GM18870 (cell line): ENCODE measurements at regions not wholly inside any gene's neighbourhood (a gene's known extent, or its start where the extent isn't known, plus 50 kb on each side); places are given as distances from the start of the nearest gene placed in this dataset.

Experiments
- ATAC-seq: cut with Tn5 transposase; IDR thresholded peaks from one replicate; pipeline ENCODE4 v1.9.1; 2021; ENCODE audit warnings: moderate library complexity; ENCODE audit not compliant: unreplicated experiment

GRCh38 chr13:40318366-40318765 is 348.1 kb downstream of the FOXO1 start:
- ATAC-seq = no peak

DNA sequence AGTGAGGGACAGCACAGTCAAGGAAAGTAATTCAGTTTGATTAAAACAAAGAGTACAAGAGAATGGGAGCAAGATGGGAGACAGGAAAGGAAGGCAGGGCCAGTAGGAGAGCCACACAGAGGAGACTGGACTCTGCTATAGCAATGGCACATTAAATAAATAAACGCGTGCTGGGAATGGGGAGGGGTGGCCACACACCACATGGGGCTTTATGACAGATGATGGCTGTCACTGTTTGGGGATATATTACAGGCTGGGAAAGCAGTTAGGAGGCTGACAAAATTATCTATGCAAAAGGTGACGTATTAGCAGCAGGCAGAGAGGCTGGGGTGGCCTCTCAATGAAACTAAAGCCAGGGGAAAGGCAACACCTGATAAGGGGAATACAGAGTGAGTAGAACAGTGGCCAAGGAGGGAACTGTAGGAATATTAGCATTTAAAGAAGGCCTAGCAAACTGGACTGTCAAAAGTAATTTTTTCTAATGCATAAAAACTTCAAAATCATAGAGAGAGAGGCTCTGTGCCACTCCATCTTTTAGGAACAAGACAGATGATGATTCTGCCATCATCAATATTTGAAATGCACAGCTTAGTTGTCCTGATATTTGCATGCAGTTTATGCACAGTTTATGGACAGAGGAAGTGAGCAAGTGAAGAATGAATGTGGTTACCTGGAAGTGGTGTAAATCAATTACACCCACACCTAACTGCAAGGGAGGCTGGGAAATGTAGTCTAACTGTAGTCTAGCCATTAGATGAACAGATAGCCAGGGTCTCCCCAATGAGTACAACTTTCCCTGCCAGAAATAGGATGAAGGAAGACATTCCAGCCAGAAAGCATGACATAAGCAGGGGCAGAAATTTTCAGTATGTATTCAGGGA is 346.5 kb downstream of the FOXO1 start:
- ATAC-seq = no peak

- ATAC-seq = no peak
Measured at GRCh38 chr13:40328091-40328490, 338.4 kb downstream of the FOXO1 start.

DNA sequence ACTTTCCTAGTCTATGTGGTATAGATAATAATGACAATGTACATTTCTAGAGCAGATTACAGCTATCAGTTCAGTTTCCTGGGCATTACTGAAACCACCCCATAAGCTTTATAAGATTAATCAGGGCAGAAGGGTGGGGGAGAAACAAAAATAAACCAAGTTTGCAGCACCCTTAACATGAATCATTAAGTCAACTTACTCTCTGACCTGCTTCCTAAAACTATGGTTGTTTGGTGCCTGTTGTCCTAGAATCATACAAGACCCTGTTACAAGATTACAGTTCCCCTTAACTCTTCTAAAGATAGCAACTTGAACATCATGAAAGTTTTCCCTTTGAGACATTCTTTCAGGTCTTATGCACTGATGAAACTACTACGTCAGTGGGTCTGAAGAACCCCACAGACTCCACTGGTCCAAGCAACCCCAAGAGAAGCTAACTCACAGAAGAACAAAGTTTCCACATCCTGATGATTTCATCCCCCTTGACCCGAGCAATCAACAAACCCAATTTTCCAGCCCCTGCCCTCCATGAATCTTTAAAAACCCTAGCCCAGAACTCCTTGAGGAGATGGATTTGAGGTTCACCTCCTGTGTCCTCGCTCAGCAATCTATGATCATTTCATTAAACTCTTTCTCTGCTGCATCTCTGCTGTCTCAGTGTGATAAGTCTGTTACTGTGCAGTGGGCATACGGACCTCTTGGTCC is 336.5 kb downstream of the FOXO1 start:
- no peak for ATAC-seq

- no peak for ATAC-seq
Measured at GRCh38 chr13:40330950-40331349, 335.5 kb downstream of the FOXO1 start.

GRCh38 chr13:40331802-40332201 is 334.6 kb downstream of the FOXO1 start:
- ATAC-seq = no peak

GRCh38 chr13:40333226-40333625 is 333.2 kb downstream of the FOXO1 start:
- ATAC-seq = no peak

GRCh38 chr13:40334031-40334430 is 332.4 kb downstream of the FOXO1 start:
- ATAC-seq = no peak

- no peak for ATAC-seq
Measured at GRCh38 chr13:40334616-40335015, 331.8 kb downstream of the FOXO1 start.

DNA sequence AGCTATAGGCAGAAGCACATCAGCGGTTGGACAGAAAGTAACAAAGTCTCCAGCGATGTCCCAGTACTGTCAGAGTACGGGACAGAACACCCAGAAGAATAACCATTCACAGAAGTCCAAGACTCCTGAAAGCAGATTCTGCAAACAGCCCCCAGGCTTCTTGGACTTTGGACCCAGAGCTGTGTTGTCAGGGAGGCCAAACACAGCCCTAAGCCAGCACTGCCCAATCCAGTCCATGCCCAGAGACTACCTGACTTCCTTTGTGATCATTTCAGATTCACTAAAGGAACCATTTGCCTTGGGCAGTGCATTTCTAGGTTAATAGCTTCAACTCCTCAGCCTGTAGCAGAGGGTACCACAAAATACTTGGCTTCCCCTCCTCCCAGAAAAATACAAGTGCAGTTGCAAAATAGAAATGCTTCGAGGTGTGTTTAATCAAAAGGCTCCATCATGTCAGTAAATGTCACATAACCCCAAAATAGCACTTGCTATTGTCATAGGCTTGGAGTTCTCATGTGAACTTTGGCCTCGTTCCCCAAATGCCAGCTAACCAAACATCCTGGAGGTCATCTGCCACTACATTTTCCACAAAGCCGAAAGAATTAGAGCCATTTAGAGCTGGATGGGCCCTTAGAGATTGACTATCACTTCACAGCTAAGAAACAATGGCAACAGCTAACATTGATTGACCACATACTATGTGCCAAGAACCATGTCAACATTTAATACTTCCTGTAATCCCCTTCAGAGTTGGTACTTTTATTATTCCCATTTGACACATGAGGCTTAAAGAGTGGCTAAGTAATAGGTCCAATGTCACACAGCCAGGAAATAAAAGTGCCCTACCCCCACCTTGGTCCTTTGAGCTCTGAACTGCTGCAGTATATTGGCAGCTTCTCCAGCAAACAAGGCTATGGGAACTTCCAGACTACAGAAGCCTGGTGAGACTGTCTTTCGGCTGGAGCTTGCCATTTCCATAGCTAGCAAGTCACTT is 329.9 kb downstream of the FOXO1 start:
- no peak for ATAC-seq

- ATAC-seq = no peak
Measured at GRCh38 chr13:40337651-40338050, 328.8 kb downstream of the FOXO1 start.

DNA sequence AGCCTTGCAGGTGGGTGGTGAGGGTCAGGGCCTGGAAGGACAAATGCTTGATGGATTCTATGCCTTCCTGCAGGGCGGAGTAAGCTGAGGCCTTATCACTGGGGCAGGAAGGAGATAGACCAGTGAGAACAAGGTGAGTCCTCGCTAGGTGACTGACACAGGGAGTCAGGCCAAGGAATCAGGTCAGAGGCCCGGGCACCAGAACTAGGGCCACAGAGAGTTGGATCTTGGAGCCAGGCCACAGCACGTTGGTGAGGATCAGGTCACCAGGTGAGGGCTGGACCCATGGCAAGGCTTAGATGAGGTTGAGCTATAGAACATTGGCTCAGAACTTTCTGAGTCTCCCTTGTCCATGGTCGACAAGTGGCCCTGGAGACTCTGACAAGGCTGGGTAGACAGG is 328.2 kb downstream of the FOXO1 start:
- no peak for ATAC-seq

DNA sequence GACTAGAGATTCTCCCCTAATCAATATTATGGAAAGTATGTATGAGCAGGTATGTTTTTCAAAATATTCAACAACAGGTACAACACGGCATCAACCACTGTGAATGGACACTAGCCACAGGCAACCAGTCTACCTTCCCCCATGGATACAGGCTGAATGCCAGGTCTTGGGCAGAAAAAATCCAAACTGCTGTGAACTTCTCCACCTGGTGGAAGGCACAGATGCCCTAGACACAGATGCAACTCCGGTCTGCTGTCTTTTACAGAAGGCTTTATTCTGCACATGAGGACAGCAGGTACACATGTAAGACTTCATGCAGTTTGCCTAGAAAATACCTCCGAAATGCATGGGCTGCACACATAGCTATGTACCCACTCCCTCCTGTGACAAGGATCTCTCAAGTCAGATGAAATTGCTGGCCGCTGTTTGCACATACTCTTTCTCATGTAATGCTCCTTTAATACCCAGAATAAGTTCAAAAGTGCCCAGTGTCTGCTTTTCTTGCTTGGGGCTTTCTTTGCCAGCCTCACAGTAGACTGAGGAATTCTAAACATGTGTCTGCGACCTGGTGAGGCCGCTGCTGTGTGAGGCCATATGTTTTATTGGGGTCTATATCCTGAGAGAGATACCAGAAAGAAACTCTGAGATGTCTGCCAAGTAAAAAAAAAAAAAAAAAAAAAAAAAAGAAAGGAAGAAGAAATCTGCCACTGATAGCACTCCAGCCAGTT is 325.9 kb downstream of the FOXO1 start:
- ATAC-seq = no peak

DNA sequence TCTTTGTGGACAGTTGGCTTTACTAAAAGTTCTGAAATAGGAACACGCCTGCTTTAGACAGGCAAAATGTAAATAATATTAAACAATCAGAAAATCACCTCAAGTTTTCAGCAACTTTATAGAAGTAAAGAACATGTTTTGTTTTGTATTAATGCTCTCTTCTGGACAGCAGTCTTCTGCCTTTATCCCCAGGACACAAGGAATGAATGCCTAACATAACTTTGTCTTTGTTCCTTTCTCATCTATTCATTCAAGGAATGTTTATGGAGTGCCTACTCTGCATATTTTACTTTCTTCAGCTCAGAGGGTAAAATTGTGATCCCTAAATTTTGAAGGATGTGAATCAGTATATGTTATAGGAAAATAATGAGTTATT is 325.4 kb downstream of the FOXO1 start:
- ATAC-seq = no peak

DNA sequence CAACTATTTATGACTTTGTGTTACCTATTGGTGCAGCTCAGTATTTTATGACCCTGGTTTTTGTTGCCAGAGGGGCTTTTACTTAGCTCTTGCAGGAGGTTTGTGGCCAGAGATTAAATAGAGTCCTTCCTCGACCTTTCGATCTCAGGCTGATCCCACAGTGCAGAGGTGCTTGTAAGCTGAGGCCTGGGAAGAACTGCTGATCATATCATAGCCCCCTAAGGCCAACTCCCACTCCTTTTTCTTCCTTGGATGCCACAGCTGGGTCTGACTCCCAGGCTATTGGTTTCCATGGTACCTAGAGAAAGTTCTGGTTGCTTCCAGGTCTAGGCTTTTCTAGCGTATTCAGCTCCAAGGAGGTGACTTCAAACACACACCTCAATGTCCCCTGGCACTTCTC is 324.9 kb downstream of the FOXO1 start:
- ATAC-seq = no peak

DNA sequence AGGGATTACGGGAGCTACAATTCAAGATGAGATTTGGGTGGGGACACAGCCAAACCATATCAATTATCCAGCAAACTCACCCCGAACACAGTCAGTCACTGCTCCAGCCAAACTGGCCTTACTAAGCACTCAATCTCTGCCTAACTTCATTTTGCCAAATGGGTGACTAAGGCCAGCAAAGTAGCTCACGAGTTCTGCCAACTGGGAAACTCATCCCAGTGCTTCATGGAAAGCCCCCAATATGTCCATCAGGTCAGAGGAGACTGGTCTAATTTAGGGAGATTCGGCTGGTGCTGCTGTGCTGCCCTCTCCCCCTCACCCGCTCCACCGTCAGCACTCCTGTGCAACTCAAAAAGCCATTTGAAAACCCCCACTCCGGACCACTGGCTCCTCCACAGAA is 324.0 kb downstream of the FOXO1 start:
- ATAC-seq = no peak

GRCh38 chr13:40342901-40343300 is 323.5 kb downstream of the FOXO1 start:
- ATAC-seq = no peak

- ATAC-seq = no peak
Measured at GRCh38 chr13:40343550-40344269, 322.7 kb downstream of the FOXO1 start.

DNA sequence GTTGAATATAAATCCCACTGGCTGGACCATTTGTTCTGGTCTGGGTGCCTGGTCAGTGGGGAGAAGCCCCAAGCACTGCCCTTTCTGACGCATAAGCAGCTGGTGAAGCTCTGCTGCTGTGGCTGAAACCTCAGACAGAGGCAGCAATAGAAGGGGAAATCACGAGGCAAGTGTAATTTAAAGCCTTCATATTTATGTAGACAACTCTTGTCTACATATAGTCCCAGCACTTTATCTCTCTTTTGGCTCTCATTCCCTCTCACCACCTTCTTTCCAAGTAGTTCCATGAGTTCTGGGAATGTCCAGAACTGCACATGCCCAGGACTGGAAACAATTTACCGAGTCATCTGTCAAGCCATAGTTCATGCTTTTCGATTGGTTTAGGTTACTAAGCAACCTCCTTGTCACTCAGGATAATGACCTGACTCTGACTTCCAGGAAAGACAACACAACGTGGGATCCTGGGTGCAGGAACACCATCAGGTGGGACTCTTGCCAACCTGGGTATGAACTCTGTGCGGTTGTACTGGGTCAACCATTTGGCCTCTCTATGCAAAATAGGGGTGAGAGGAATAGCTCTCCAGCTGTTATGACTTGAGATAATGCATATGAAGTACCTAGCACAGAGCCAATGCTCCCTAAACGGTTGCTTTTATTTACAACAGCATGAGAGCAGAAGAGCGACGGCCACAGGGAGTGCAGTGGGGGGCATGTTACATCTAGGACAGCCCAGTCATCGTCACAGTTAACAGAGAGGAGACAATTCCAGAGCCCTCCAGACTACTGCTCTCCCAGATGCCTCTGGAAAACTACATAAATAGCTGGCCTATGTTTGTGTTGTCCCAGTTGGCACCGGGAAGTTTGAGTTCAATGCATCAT is 321.9 kb downstream of the FOXO1 start:
- no peak for ATAC-seq
